ENCODE measurements at regions not wholly inside any gene's neighbourhood (a gene's known extent, or its start where the extent isn't known, plus 50 kb on each side); places are given as distances from the start of the nearest gene placed in this dataset.
A peak's percentile ranks its signal among the peaks of the same experiment; 100 is the strongest.

- no peaks in the 10 kb centered on the region for H3K79me2 ChIP-seq (ENCODE audit: insufficient read depth, low read depth, low read length)
- intact Hi-C loops (cut with micrococcal nuclease; ENCODE audit: unreplicated experiment) = loop anchor here (2.0 to 5.0 kb wide), 2 partner anchors 61 to 80 kb away; no protein-coding TSS in a partner anchor
- no peaks in the 10 kb centered on the region for H4K20me1 ChIP-seq (ENCODE audit: insufficient read depth, low read length)
- peak overlapping the region; percentile 58 for H3K27ac ChIP-seq (ENCODE audit: low read depth, low read length, poor library complexity, severe bottlenecking)
- POLR2A ChIA-PET = interaction anchor here (0.6 to 3.5 kb wide), 7 partner anchors 8 to 248 kb away, joined by 3 to 20 read pairs (median 6); no protein-coding TSS in a partner anchor
- CTCF ChIA-PET (ENCODE audit: unreplicated experiment) = no interaction called here
- H3K4me1 ChIP-seq (ENCODE audit: insufficient read depth, low read length, poor library complexity, severe bottlenecking) = peaks cover 61% of the 10 kb centered on the region
- BruUV-seq (replicated peaks) = no TSS peak
- no peak for TF ChIP-seq CTCF (conservative IDR thresholded peaks at IDR 0.05; ENCODE audit: low read length)
- no peak for TF ChIP-seq EZH2phosphoT487 (IDR thresholded peaks at IDR 0.05; ENCODE audit: borderline replicate concordance, low read depth, low read length)
- no peaks in the 10 kb centered on the region for H3K36me3 ChIP-seq (ENCODE audit: insufficient read depth, low read length)
- H3K9me3 ChIP-seq (ENCODE audit: low read length) = no peaks in the 10 kb centered on the region
- H3K4me2 ChIP-seq (ENCODE audit: low read length) = peak overlapping the region; percentile 71
- no peaks in the 10 kb centered on the region for H3K9me2 ChIP-seq (ENCODE audit: insufficient read depth, low read length)
- peak; percentile 80 for DNase-seq (ENCODE audit: low spot score)
- H3K4me3 ChIP-seq (ENCODE audit: low read depth, low read length, poor library complexity, severe bottlenecking) = peak overlapping the region; percentile 40
- peak overlapping the region; percentile 99 for H2AFZ ChIP-seq (ENCODE audit: low read length)
These were observed 249.8 kb upstream of the PRDM1 start for GRCh38 chr6:105836379-105836778.

GRCh38 chr6:105835373-105835772 is 250.8 kb upstream of the PRDM1 start:
- intact Hi-C loops (cut with micrococcal nuclease; ENCODE audit: unreplicated experiment) = loop anchor here (2.0 to 5.0 kb wide), 2 partner anchors 62 to 101 kb away; no protein-coding TSS in a partner anchor
- H3K4me3 ChIP-seq (ENCODE audit: low read depth, low read length, poor library complexity, severe bottlenecking) = no peak overlapping the region
- POLR2A ChIA-PET = interaction anchor here (0.6 to 3.5 kb wide), 17 partner anchors 9 to 1154 kb away, joined by 3 to 20 read pairs (median 4); no protein-coding TSS in a partner anchor
- H3K4me2 ChIP-seq (ENCODE audit: low read length) = peak overlapping the region; percentile 71
- DNase-seq (ENCODE audit: low spot score) = peak; percentile 75
- H3K36me3 ChIP-seq (ENCODE audit: insufficient read depth, low read length) = no peaks in the 10 kb centered on the region
- peaks cover 65% of the 10 kb centered on the region for H3K4me1 ChIP-seq (ENCODE audit: insufficient read depth, low read length, poor library complexity, severe bottlenecking)
- H3K79me2 ChIP-seq (ENCODE audit: insufficient read depth, low read depth, low read length) = no peaks in the 10 kb centered on the region
- peak overlapping the region; percentile 58 for H3K27ac ChIP-seq (ENCODE audit: low read depth, low read length, poor library complexity, severe bottlenecking)
- no peaks in the 10 kb centered on the region for H4K20me1 ChIP-seq (ENCODE audit: insufficient read depth, low read length)
- no TSS peak for BruUV-seq (replicated peaks)
- peak; percentile 81 for TF ChIP-seq CTCF (conservative IDR thresholded peaks at IDR 0.05; ENCODE audit: low read length)
- TF ChIP-seq EZH2phosphoT487 (IDR thresholded peaks at IDR 0.05; ENCODE audit: borderline replicate concordance, low read depth, low read length) = no peak
- H3K9me2 ChIP-seq (ENCODE audit: insufficient read depth, low read length) = no peaks in the 10 kb centered on the region
- CTCF ChIA-PET (ENCODE audit: unreplicated experiment) = no interaction called here
- peak overlapping the region; percentile 99 for H2AFZ ChIP-seq (ENCODE audit: low read length)
- H3K9me3 ChIP-seq (ENCODE audit: low read length) = no peaks in the 10 kb centered on the region

All from OCI-LY7 (cell line).